ENCODE measurements at regions not wholly inside any gene's neighbourhood (a gene's known extent, or its start where the extent isn't known, plus 50 kb on each side); places are given as distances from the start of the nearest gene placed in this dataset.

- no peak for DNase-seq
These were observed 80.1 kb upstream of the ATF3 start for GRCh38 chr1:212528501-212528900.

DNA sequence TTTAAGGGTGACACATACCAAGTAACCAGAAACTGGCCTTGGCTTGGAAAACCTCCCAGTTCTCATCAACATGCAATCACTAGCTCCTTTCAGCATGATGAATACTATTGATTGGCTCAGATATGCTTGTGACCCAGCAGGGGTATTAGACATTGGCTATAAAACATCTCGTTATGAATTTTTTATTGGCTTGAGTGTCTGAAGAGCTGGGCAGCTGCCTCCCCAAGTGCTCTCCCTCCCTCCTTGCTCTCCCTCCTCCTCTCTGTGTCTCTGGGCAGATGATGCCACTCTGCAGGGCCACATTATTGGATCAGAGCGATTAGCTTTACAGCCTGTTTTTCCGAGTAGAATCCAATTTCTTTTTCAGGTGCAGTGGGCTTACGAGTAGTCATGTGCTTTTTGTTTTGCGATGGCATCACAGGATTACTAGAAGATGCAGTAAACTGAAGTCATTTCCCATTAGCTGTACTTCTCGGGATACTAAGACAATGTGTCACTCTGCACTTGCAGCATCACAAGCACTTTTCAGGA lies 79.3 kb upstream of the ATF3 start:
- DNase-seq = no peak

DNA sequence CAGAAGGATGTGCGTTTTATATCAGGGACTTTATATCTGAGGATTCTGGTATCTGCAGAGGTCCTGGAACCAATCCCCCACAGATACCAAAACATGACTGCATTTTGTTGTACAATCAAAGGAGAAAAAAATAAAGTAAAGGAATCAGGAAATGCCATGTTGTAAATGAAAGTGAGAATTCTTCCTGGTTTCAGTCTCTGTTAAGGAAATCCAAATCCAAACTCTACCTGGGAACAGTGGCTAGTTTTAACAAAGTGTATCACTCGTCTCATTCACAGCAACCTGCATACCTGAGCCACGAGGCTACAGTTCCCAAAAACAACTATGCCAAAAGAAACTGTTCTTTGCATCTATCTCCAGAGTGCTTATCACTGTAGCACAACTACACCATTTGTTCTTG lies 77.3 kb upstream of the ATF3 start:
- no peak for DNase-seq

- DNase-seq = no peak
These were observed 76.8 kb upstream of the ATF3 start for GRCh38 chr1:212531796-212532195.

GRCh38 chr1:212532469-212533147 lies 76.0 kb upstream of the ATF3 start:
- DNase-seq = no peak

- DNase-seq = no peak
These were observed 75.4 kb upstream of the ATF3 start for GRCh38 chr1:212533148-212533517.

DNA sequence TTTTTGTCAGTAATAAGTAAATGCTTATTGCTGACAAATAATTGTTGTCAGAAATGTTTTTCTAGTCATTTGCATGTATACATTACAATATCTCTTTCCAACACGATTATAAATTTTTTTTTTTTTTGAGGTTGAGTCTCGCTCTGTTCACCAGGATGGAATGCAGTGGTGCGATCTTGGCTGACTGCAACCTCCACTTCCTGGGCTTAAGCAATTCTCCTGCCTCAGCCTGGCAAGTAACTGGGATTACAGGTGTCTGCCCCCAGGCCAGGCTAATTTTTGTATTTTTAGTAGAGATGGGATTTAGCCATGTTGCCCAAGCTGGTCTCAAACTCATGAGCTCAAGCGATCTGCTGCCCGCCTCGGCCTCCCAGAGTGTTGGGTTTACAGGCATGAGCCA lies 72.0 kb upstream of the ATF3 start:
- DNase-seq = no peak

DNA sequence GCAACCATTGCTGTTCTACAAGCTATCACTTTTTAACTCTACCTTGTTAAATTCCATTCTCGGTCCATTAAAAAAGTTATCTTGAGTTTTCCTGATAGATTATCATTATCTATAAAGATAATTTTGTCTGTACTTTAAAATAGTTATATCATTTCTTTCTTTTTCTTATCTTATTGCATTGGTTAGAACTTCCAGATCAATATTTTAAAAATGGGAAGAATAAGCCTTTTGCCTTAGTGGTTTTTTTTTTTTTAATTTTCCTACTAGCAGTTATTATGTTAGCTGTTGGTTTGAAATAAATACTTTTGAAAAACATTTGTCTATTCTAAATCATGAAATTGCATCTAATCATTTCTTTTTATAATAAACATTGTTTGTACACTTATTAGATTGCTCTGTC lies 71.0 kb upstream of the ATF3 start:
- no peak for DNase-seq

GRCh38 chr1:212539737-212540430 lies 68.7 kb upstream of the ATF3 start:
- no peak for DNase-seq

DNA sequence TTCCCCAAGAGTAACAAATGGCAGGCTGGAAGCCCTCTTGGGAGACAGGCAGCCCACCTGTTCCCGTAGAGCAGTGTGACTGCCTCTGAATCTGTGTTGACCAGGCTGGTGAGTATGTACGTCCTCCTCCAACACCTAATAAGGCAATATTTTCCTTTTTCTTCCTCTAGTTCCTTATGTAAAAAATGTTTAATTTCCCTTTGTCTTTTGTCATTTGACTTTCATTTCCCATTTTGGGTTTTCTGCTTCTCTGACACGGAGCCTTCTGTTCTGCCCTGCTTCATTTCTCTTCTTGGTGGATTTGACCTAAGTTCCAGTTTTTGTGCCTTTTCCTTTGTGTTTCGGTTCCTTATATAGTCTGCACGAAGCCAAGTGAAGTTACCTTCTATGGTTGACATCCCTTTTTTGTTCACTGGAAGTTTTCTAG lies 65.8 kb upstream of the ATF3 start:
- DNase-seq = no peak

DNA sequence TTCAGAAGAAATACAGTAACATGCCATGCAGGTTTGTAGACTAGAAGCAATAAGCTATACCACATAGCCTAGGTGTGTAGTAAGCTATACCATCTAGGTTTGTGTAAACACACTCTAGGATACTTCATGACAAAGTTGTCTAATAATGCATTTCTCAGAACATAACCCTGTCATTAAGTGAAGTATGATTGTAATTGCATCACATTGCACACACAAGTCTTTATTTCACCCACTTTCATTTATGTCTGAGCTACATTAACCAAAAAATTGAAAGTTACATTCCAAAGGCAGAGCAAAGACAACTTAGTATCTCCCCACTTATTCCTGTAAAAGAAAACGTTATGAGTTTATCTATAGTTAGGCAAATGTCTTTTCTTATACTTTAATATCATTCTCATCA lies 64.5 kb upstream of the ATF3 start:
- DNase-seq = no peak

- no peak for DNase-seq
These were observed 62.5 kb upstream of the ATF3 start for GRCh38 chr1:212545941-212546635.

DNA sequence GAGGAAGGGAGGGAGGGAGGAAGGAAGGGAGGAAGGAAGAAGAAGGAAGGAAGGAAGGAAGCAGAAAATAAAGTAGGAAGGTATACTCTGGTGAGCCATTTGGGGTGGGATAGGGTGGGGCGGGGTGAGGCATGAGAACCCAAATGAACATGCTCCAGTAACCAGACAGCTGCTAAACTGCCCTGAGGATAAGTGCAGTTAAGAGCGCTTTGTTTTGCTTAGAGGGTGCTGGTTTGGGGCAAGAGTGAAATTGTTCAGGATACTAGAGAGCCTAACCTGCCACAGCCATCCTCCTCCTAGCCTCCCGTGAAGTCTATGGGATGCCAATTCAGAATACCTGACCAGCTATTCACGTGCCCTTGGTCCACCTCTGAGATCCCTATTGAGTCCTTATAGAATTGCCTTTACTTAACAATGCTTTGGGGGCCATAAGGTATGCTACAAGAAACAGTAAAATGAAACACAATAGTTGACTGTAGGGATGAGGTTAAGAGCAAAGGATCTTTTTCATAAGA lies 59.0 kb upstream of the ATF3 start:
- DNase-seq = peak; percentile 1

DNA sequence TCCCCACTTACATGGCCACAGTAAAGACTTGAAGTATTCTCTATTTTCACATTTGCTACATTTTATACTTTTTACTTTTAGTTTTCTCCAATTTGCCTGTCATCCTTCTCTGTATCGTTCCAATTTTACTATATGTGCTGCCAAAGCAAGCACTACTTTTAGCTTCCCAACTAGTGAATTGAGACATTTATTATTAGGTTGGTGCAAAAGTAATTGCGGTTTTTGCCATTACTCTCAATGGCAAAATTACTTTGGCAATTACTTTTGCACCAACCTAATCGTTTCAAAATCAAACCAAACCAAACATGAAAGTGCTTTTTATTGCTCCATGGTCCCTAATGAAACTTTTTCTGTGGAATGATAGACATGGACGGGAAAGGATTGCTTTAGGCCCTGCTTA lies 56.6 kb upstream of the ATF3 start:
- DNase-seq = no peak

DNA sequence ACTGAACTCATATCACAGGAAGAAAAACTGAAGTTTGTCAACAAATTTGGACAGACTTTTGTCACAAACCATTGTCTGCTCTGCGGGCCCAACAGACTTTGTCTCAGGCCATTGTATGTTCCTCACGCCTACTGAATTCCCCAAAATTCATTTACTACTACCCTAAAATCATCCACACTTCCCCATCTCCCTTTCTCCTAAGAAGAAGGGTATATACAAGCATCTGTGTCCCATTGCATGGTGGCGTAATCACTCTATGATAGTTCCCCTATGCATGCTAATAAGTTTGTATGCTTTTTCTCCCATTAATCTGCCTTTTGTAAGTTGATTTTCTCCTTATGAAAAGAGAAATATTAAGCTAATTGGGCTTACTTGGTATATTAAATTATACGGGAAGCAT lies 54.9 kb upstream of the ATF3 start:
- DNase-seq = no peak

DNA sequence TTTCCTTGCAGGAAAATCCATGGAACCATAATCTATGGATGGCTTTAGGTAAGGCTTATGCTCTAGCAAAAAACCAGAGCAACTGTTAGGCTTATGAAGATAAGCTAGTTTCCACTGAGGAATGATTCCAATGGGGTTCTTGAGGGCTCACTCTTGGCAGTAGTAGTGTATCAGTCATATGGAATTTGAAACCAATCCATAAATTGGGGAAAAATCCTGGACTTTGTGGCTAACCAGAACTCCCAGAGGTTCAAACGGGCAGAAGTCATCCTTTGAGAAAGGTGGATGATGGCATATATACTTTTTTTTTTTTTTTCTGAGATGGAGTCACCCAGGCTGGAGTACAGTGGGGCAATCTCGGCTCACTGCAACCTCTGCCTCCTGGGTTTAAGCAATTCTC lies 54.2 kb upstream of the ATF3 start:
- DNase-seq = no peak

- peak; percentile 0 for DNase-seq
These were observed 53.1 kb upstream of the ATF3 start for GRCh38 chr1:212555426-212555825.

- DNase-seq = peak; percentile 2
These were observed 51.6 kb upstream of the ATF3 start for GRCh38 chr1:212556822-212557549.

- DNase-seq = peak; percentile 47
These were observed 50.5 kb upstream of the ATF3 start for GRCh38 chr1:212557739-212558692.

DNA sequence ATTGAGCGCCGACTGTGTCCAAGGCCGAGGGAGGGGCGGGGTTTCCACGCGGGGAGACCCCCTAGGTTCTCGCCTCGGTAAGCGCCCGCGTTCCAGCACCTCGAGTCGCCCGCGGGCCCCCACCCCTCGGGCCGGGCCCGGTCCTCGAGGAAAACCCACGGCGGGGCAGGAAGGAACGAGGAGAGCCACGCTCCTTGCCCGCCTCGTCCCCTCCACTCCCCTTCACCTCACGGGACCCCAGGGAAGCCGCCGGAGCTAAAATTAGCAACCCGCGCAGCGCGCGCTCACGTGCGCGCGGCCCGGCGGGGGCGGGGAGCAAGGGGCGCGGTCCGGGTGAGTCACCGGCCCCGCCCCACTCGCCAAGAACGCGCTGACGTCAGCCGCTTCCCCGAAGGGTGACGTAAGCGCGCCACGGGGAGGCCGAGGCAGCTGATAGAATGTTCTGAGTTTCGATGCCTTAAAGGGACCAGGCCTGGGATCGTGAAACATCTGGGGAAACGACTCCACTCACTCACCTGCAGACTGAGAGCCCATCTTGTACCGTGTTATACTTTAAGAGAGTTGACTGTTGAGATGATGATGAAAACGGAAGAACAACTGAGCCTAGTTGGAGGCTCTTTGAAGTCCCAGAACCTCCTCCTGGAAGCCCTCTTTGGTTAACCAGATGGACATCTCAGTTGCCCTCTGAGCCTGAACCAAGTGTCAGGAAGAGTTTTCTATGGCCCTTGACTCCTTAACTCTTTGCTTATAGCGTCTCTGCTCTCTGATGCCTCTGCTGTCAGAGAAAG lies 49.7 kb upstream of the ATF3 start:
- peak; percentile 97 for DNase-seq

Measured in RPMI8226 (cell line).